ENCODE measurements at regions not wholly inside any gene's neighbourhood (a gene's known extent, or its start where the extent isn't known, plus 50 kb on each side); places are given as distances from the start of the nearest gene placed in this dataset.
"Not testable (repeated sequence)": the region's sequence is repeated elsewhere in the genome, so short reads cannot be mapped to it uniquely, and the experiment has no call there.

GRCh38 chr3:137463131-137463530 is 301.0 kb upstream of the SOX14 start:
- no peak for DNase-seq

- DNase-seq, result no peak
Measured at GRCh38 chr3:137464341-137464740, 299.8 kb upstream of the SOX14 start.

DNA sequence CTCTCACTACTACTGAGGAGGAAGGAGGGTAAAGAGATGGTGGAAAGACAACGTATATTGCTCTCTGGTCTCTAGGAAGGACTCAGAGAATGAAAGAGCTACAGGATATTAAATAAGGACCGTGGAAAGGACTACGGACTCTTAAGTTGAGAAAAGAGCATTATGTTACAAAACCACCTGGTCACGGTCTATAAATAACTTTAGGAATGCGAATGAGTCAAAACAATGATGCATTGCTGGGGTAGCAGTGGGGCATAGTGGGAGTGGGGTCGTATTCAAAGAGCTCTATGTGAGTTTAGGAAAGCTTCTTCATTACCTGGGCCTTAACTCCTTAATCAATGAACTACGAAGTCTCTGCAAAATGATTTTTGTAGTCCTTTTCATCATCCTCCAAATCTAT is 295.7 kb upstream of the SOX14 start:
- no peak for DNase-seq

DNA sequence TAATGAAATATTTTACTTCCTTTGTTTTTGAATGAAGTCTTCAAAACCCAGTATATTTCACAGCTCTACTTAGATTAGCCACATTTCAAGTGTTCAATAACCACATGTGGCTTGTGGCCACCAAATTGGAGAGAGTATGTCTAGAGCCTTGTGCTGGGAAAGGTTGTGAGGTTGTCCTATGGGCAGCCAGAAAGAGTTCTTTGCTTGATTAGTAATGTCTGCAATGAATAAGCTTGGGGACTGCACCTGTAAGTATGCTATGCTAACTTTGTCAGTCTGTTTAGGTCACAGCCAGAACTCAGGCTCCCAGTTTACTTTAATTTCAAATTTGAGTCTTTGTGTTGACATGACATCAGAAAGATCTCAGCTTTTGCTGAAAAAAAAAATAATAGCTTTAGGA is 294.9 kb upstream of the SOX14 start:
- DNase-seq, result no peak

DNA sequence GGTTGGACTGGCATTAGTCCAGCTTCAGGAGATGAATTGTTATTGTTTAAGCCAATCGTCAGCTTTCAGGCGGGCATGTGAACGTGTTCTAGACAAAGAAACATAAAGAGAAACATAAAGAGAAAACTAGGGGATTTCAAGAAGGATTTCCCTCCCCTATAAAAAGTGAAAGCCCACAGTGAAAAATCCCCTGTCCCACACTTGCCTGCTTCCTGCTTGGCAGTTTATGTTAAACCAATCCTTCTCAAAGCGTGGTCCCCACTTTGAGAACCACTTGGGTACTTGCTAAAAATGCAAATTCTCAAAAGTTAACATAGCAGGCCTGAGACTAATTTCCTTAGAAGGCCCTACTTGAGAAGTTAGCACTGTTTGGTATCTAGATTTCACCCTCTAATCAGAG is 293.0 kb upstream of the SOX14 start:
- DNase-seq, result no peak

DNA sequence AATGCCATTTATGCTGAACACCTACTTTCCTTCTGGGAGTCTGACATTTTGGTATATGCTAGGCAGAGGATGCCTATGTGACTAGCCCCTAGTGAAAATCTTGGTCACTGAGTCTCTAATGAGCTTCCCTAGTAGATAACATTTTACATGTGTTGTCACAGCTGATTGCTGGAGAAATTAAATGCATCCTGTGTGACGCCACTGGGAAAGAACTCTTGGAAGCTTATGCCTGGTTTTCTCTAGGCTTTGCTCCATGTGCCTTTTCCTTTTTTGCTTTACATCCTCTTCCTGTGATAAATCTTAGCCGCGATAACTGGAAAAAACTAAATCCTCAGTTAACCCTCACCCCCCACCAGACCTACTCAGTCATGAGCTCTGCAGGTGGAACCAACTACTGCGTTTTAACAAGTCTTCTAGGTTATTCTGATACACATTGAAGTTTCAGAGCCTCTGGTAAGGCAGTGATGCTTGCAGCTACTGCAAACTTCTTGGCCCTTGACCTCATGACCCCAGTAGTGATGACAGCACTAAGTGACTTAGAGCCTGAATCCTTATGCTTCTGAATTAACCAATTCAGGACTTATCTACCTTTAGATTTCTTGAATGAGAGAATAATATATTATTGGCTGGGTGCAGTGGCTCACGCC is 292.4 kb upstream of the SOX14 start:
- no peak for DNase-seq

DNA sequence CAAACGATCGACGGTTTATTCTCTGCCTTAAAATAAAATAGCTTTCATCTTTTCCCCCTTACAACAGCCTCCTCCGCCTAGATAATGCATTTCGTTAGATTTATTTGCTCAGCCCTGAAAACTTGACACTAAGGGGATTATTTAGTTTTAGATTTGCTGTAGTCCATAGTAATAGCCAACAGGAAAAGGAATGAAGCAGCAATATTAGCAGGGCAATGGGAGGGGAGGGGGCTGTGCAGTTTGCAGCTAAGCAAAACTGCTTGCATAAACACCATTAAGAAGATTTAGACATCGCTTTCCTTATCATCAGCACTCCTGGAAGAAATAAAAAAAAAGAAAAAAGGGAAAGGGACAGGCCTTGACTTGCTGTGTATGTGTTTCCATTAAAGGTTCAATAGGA is 286.5 kb upstream of the SOX14 start:
- no peak for DNase-seq

- no peak for DNase-seq
Measured at GRCh38 chr3:137509354-137510045, 254.6 kb upstream of the SOX14 start.

- no peak for DNase-seq
Measured at GRCh38 chr3:137511655-137512054, 252.5 kb upstream of the SOX14 start.

DNA sequence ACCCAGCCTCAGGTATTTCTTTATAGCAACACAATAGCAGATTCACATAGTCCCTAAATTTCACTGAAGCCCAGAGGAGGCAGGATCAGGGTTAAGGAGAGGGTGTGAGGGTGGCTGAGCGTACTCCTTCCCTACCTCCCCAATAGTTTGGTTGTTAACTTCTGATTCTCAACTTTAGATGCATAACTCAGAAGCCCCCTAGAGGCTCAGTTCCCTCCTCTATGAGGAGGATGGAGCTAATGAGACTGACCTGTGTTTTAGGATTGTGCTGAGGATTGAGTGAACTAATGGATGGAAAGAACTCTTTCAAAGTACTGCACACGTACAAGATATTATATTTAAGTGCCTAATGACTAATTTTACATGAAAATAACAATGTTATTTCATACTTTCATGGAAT is 249.3 kb upstream of the SOX14 start:
- DNase-seq, result no peak

DNA sequence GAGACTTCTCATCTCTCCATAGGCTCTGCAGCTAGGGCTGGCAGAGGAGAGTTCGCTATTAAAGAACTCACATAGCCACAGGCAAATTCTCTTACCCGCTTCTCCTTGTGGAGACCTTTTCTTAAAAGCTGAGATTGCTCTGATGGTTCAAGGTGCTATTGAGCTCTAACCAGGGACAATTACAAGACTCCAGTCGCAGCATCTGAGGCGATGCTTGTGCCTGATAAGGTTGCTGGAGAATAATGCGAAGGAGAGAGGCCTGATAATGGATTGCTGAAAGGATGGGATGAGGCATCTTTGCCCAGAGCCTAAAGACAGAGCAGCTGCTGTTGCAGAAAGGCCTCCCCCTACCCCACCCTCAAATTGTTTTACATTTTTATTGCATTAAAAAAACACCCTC is 244.5 kb upstream of the SOX14 start:
- no peak for DNase-seq

DNA sequence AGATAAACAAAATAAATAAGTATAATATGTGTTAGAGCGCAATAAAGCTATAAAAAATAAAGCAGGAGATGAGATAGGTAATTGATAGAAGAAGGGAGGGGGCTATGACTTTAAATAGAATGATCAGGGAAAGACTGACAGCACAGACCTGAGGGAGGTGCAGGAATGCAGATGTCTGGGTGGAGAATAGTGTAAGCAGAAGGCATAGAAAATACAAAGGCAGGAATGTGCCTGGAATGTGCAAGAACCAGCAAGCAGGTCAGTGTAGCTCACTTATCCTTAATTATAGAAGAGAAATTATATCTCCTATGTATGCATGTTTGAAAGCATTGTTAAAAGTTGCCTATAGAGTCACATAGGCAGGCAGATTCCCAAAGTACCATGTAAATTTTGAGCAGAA is 239.4 kb upstream of the SOX14 start:
- no peak for DNase-seq

DNA sequence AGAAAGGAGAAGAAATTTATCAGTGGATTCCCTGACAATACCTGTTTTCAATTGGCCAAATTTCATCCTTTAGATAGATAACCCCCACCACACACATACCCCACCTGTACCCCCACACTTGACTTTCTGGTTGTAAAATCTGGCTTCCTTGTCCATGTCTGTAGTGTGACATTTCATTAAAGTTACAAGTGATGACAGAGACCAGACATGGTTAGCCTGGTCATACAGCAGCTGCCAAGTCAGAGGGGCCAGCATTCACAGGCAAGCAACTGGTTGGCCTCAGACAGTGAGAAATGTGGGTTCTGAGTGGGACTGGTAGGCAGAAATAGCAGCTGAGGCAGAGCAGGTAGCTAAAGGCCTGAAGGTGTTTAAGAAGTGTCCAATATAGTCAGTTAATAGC is 238.6 kb upstream of the SOX14 start:
- DNase-seq, result no peak

- DNase-seq, result no peak
Measured at GRCh38 chr3:137542049-137542448, 222.1 kb upstream of the SOX14 start.

GRCh38 chr3:137554242-137554641 is 209.9 kb upstream of the SOX14 start:
- DNase-seq, result no peak

- DNase-seq, result no peak
Measured at GRCh38 chr3:137568880-137569279, 195.2 kb upstream of the SOX14 start.

DNA sequence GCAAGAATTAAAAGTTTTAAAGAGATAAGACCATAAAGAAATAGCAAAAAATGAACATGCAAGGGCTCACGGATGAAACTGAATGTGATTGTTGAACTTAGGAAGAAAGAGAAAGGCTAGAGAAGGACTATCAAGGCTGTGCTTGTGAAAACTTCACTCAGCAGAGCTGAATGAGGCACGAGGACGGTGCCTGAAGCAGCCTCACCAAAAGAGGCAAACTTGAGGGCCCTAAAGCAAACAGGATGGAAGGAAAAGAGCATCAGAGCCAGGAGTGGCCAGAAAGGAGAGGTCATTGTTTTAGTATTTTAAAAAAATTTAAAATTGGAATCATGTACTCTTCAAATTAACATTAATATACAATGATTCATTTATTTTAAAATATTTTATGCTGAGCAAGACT is 191.2 kb upstream of the SOX14 start:
- no peak for DNase-seq

DNA sequence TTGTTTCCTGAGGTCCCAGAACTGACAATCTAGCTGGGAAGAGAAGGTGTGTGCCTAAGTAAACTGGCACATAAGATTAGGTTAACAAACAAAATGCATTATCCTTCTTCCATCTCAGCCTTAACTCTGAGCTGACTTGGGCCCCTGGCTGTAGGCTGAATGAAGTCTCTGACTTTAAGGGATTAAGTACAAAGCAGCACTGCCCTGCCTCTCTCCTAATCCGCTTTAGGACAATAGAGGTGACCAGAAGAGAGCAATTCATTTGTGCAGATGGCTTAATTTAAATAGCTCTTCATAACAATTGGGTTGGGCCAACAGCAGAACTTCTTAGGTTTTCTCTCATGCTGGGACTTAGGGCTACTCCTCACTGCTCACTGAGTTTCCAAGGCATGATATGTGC is 181.6 kb upstream of the SOX14 start:
- no peak for DNase-seq

GRCh38 chr3:137583256-137583655 is 180.9 kb upstream of the SOX14 start:
- DNase-seq, result no peak

GRCh38 chr3:137588871-137589270 is 175.2 kb upstream of the SOX14 start:
- DNase-seq, result no peak

DNA sequence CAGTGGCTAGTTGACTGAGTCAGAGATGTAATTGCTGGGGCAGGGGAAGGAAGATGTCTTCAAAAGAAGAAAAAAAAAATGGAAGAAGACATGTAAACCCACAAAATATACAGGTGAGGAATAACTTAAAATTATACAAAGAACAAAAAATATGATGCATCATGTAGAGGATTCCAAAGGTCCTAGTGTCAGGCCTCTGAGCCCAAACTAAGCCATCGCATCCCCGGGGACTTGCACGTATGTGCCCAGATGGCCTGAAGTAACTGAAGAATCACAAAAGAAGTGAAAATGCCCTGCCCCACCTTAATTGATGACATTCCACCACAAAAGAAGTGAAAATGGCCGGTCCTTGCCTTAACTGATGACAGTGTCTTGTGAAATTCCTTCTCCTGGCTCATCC is 168.7 kb upstream of the SOX14 start:
- DNase-seq, result not testable (repeated sequence)

GRCh38 chr3:137610723-137611122 is 153.4 kb upstream of the SOX14 start:
- no peak for DNase-seq

DNA sequence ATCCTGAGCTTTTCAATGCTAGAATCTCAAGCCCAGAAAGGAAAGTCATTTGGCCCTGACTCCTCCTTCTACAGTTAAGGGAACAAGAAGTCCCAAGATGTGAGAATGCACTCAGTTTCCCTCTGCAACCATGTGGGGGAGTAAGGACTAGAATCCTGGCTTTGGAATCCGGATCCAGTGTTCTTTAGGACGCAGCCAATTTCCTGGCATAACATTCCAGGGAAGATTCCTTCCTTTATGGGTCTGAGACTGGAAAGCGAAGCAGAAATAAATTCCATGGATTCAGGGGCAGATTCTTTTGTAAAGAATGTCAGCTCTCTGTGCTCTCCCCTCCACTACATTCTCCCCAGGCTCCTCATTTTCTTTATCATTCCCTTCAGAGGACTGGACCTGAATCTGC is 151.8 kb upstream of the SOX14 start:
- no peak for DNase-seq

DNA sequence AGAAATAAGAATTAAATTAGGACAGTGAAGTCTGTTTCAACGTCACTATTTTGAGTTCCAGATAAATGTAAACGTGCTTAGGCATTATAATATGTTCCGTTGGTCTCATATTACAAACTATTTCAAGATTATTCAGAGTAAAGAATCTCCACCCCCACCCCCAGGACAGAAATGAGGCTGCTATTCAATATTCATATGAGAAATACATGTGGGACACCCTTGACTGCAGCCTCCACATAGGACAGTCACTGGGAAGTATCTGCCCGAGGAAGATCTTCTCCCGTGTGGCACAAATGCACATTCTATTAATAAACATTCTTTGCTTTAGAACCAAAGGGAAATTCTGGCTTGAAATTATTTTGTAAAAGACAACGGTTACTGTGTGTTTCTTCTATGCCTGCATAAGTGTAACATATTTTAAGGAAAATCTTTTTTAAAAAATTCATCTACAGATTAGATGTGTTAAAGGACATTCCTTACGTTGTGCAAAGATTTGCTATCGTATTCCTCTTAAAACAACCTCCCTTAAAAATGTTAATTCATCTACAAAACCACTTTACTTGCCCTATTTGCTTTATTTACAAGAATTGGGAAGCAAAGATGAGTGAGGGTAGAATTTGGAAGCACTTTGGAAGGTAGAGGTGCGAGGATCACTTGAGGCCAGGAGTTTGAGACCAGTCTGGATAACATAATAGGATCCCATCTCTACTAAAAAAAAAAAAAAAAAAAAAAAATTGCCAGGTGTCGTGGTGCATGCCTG is 148.3 kb upstream of the SOX14 start:
- no peak for DNase-seq
